T-helper 2 cell treated with Interferon-gamma antibody and Interleukin-4, amounts not matched to agents 100 ng/mL and 5 ng/mL, for 36 hours (primary cell): ENCODE measurements at regions not wholly inside any gene's neighbourhood (a gene's known extent, or its start where the extent isn't known, plus 50 kb on each side); places are given as distances from the start of the nearest gene placed in this dataset.
"Not testable (repeated sequence)": the region's sequence is repeated elsewhere in the genome, so short reads cannot be mapped to it uniquely, and the experiment has no call there.

Experiments used
- intact Hi-C: fragments of 100-400 bp; cut with micrococcal nuclease; formaldehyde crosslinking; loops from one replicate; pipeline ENCODE4 v1.15.1; 2023

- intact Hi-C loops = no loop called here
Measured at GRCh38 chr10:52597189-52597863, 175.3 kb downstream of the MBL2 start.

- intact Hi-C loops = no loop called here
Measured at GRCh38 chr10:52598936-52599335, 173.6 kb downstream of the MBL2 start.

GRCh38 chr10:52599551-52600200, 172.9 kb downstream of the MBL2 start:
- intact Hi-C loops = no loop called here

GRCh38 chr10:52604131-52604530, 168.5 kb downstream of the MBL2 start:
- intact Hi-C loops = not testable (repeated sequence)

GRCh38 chr10:52609071-52609470, 163.5 kb downstream of the MBL2 start:
- intact Hi-C loops = no loop called here

- intact Hi-C loops = no loop called here
Measured at GRCh38 chr10:52609626-52610240, 162.9 kb downstream of the MBL2 start.

GRCh38 chr10:52615331-52615730, 157.3 kb downstream of the MBL2 start:
- intact Hi-C loops = no loop called here

GRCh38 chr10:52615756-52616394, 156.7 kb downstream of the MBL2 start:
- intact Hi-C loops = no loop called here

GRCh38 chr10:52616395-52616764, 156.2 kb downstream of the MBL2 start:
- intact Hi-C loops = no loop called here

GRCh38 chr10:52617346-52617745, 155.2 kb downstream of the MBL2 start:
- intact Hi-C loops = no loop called here

GRCh38 chr10:52619052-52619451, 153.5 kb downstream of the MBL2 start:
- intact Hi-C loops = no loop called here

- intact Hi-C loops = loop anchor here (10.0 kb wide), 1 partner anchor 77 kb away; no protein-coding TSS in a partner anchor
Measured at GRCh38 chr10:52621635-52622079, 150.9 kb downstream of the MBL2 start.

- intact Hi-C loops = loop anchor here (10.0 kb wide), 1 partner anchor 79 kb away; no protein-coding TSS in a partner anchor
Measured at GRCh38 chr10:52623761-52624160, 148.8 kb downstream of the MBL2 start.

GRCh38 chr10:52627279-52627678, 145.3 kb downstream of the MBL2 start:
- intact Hi-C loops = loop anchor here (10.0 kb wide), 1 partner anchor 82 kb away; no protein-coding TSS in a partner anchor

GRCh38 chr10:52631146-52631545, 141.4 kb downstream of the MBL2 start:
- intact Hi-C loops = no loop called here

- intact Hi-C loops = no loop called here
Measured at GRCh38 chr10:52631648-52632047, 140.9 kb downstream of the MBL2 start.

GRCh38 chr10:52632591-52632990, 140.0 kb downstream of the MBL2 start:
- intact Hi-C loops = no loop called here

- intact Hi-C loops = no loop called here
Measured at GRCh38 chr10:52633266-52633665, 139.3 kb downstream of the MBL2 start.

GRCh38 chr10:52635651-52636050, 136.9 kb downstream of the MBL2 start:
- intact Hi-C loops = loop anchor here (1.0 kb wide), 1 partner anchor 39 kb away; no protein-coding TSS in a partner anchor

GRCh38 chr10:52636874-52637273, 135.7 kb downstream of the MBL2 start:
- intact Hi-C loops = no loop called here

GRCh38 chr10:52637592-52637991, 135.0 kb downstream of the MBL2 start:
- intact Hi-C loops = no loop called here

GRCh38 chr10:52639652-52640051, 132.9 kb downstream of the MBL2 start:
- intact Hi-C loops = no loop called here
